GM18511 (cell line): ENCODE measurements at regions not wholly inside any gene's neighbourhood (a gene's known extent, or its start where the extent isn't known, plus 50 kb on each side); places are given as distances from the start of the nearest gene placed in this dataset.
"Not testable (repeated sequence)": the region's sequence is repeated elsewhere in the genome, so short reads cannot be mapped to it uniquely, and the experiment has no call there.

Experiments
- ATAC-seq: cut with Tn5 transposase; IDR thresholded peaks from one replicate; pipeline ENCODE4 v1.9.1; 2021; ENCODE audit warnings: mild to moderate bottlenecking, moderate library complexity; ENCODE audit not compliant: unreplicated experiment

DNA sequence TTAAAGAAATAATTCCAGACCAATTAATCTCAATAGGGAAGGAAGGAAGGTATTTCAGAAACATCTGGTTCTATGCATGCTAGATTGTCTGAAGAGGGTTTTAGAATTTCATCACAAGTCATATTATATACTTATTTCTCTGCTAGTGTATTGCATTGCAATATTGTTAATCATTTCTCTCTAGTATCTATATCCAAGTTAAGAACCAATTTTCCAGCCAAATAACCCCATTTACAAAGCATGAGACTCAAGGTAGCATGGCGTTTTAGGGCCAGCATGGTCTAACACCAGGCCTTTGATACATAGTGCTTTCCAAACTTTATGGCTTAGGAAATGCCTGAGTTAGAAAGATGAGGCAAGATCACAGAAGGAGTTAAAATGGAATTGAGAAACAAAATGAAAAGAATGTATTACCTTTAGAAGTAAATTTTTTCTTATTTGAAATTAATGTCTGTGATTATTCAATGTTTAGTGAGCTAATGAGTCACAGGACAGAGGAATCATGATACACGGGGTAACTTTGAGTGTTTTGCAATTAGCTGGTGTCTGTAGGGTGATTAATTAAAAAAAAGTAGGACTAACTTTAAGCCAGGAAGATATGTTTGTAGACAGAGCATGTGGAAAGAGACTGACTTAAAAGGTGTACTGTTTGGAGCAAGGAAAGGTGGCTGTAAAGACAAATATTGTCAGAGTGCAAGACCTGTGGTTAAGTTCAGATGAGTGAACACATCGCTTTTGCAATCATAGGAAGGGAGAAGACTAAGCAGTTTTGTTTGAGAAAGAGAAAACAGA is 1006.2 kb upstream of the CITED2 start:
- no peak for ATAC-seq

DNA sequence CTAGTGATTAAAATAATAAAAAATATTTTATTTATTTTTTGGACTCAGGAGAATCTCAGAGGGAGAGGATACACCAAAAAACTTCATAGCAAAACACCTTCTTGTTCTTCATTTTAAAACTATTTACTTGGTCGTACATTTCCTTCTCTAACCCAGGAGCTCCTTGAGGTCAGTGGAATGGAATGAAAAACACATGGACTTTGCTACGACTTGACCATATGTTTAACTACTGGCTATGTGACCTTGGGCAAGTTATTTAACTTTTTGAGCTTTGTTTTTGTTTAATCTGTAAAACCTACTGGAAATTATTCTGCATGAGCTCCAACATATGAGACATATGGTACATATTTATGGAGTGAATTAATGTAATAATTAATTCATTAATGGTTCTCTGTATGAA is 1005.5 kb upstream of the CITED2 start:
- no peak for ATAC-seq

DNA sequence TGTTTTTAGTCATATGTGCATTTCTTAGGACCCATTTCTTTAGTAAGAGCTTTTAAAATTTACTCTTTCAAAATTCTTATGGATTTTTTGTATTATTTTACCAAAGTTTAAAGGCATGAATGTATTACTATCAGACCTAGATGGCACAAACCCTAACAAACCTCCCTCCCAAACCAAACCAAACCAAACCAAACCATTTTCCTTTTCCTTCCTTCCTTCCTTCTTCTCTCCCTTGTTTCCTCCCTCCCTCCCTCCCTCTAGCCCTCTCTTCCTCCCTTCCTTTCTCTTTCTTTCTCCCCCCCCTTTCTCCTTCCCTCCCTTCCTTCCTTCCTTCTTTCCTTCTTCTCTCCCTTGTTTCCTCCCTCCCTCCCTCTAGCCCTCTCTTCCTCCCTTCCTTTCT is 1001.8 kb upstream of the CITED2 start:
- no peak for ATAC-seq

GRCh38 chr6:140373728-140374127 is 999.3 kb upstream of the CITED2 start:
- ATAC-seq = not testable (repeated sequence)

DNA sequence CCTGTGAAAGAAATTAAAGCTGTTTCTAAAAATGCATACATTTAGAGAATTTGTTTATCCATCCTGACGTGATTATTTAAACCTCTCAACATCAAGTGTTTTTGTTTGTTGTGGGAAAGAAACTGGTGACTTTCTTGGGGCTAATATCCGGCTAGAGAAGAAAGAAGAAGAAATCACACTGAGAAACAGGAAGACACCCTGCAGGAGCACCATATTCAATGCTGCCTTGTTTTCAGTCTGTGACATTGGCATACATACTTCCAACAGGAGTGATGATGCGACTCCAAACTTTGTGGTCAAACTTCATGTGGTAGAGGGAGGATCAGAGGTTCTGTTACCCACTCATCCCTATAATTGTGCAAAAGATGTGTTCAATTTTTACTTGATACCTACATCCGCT is 997.6 kb upstream of the CITED2 start:
- no peak for ATAC-seq

GRCh38 chr6:140370976-140371870 is 996.8 kb upstream of the CITED2 start:
- ATAC-seq = no peak

GRCh38 chr6:140370441-140370840 is 996.0 kb upstream of the CITED2 start:
- ATAC-seq = no peak

DNA sequence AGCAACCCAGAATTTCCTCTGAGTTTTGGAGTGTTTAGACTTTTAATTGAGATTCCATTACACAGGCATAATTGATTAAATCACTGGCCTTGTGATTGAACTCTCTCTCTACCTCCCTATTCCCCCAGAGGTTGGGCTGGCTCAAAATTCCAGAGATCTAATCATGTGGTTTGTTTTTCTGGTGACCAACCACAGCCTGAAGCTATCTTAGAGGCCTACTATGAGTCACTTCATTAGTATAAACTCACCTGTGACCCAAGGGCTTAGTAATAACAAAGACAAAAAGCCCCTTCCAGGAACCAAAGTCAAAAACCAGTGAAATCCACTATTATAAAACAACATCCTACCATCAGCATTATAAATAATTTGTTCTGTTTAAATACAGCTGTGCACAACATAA is 992.5 kb upstream of the CITED2 start:
- ATAC-seq = no peak

DNA sequence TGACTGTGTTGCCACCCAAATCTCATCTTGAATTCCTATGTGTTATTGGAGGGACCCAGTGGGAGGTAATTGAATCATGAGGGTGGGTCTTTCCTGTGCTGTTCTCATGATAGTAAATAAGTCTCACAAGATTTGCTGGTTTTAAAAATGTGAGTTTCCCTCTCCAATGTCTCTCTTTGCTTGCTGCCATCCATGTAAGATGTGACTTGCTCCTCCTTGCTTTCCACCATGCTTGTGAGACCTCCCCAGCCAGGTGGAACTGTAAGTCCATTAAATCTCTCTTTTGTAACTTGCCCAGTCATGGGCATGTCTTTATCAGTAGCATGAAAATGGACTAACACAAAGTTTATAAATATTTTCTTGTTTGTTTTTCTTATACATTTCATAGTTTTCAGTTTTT is 990.5 kb upstream of the CITED2 start:
- ATAC-seq = no peak

GRCh38 chr6:140360651-140361050 is 986.2 kb upstream of the CITED2 start:
- no peak for ATAC-seq

GRCh38 chr6:140355476-140355875 is 981.0 kb upstream of the CITED2 start:
- no peak for ATAC-seq

DNA sequence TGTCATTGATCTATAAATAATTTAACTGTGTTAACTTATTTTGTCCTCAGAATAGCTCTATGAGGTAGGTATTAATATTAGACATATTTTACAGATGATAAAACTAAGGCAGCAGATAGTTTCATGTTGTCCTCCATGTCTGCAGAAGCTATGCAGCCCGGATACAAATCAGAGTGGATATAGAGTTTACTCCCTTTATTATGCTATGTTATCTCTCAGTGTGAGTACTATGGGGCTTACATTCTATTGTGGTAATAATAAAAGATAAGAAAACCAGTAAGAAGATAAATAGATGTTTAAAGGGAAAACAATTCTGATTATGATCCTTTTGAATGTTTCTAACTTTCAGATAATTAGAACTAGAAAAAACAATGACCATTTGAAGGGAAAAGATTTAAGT is 979.8 kb upstream of the CITED2 start:
- ATAC-seq = no peak

DNA sequence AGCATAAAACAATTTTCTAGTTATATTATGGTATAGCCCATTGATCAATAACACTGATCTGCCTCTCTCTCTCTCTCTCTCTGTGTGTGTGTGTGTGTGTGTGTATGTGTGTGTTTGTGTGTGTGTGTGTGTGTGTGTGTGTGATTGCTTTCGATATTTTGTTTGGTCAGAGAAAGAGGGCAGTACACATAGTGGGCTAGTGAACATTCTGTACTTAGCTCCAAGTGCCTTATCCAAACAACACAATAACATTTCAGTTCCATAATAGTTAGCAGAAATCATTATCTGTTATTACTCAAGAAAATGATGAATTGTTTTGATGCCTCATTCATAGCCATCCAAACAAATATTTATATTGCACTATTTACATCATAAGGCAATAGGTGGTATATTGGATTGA is 979.1 kb upstream of the CITED2 start:
- ATAC-seq = no peak

DNA sequence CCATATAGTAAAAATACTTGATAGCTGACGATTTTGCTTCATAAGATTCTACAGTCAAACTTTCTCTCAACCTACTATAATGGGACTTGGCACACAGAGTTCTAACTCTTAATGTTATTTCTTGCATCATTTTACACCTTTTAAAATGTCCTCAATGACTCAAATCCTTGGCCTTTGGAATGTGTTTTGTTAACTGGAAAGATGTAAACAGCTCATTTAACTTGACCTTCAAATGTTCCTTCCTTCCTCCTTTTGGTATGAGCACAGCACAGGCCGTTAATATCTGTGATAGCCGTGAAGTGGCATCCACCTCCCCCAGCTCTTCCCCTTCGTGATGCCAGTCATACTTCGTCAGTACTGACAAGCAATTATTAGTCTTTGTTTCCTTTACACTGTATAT is 972.0 kb upstream of the CITED2 start:
- no peak for ATAC-seq

DNA sequence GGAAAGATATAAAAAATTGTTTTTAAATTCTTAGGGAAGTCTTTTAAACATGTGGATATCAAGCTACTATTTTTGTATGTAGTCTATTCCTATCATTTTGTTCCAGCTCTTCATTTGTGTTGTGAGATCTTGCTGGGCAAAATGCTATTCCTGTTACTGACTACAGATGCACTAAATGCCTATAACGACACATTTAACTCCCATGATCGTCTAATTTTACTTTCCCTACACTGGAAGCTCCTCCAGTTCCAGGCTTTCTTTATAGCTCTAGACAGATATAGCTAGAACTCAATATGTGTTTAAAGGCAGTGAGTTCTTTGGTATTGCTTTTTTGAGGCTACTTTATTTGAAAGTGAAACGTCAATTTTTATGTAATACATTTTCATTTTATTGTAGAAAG is 971.5 kb upstream of the CITED2 start:
- no peak for ATAC-seq

GRCh38 chr6:140344142-140344913 is 969.9 kb upstream of the CITED2 start:
- no peak for ATAC-seq

- ATAC-seq = no peak
These were observed 968.7 kb upstream of the CITED2 start for GRCh38 chr6:140343128-140343527.

GRCh38 chr6:140341272-140341671 is 966.8 kb upstream of the CITED2 start:
- no peak for ATAC-seq

DNA sequence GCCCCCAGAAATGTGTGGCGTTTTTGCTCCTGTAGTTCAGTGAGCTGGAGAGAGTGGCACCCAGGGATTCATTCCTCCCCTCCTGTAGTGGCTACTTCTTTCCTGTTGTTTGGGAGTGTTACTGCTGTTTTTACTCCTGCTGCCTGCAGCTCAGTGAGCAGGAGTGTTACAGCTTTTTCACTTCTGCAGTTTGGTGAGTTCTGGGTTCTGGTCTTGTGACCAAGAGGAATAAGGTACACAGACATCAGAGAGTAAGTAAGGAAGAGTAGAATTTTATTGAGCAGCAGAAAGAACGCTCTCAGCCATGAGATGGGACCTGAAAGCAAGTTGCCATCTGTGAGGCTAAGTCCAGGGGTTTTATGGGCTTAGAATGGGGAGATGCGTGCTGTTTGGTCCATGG is 966.3 kb upstream of the CITED2 start:
- ATAC-seq = no peak

GRCh38 chr6:140339084-140339483 is 964.6 kb upstream of the CITED2 start:
- ATAC-seq = not testable (repeated sequence)

GRCh38 chr6:140321891-140322290 is 947.4 kb upstream of the CITED2 start:
- ATAC-seq = no peak
